H1 (cell line): ENCODE measurements at regions not wholly inside any gene's neighbourhood (a gene's known extent, or its start where the extent isn't known, plus 50 kb on each side); places are given as distances from the start of the nearest gene placed in this dataset.

Experiments
- CTCF ChIA-PET: fragments of 300-600 bp; sonication (Branson Sonifier 250); formaldehyde crosslinking; loops from one replicate; lab custom pipeline; 2021; ENCODE audit not compliant: partially characterized antibody; lab: Charles Lee
- POLR2A ChIA-PET: fragments of 300-600 bp; sonication (Branson Sonifier 250); formaldehyde crosslinking; loops from one replicate; lab custom pipeline; 2021; ENCODE audit warnings: inconsistent platforms; ENCODE audit not compliant: partially characterized antibody; lab: Charles Lee
- DNase-seq, 2 experiments: peaks; one replicate each; pipeline versions ENCODE4 v3.0.0 to v3.0.0-alpha.2; 2010 to 2022; ENCODE audit warnings: low spot score in 2 of 2, low read depth in 1 of 2, mixed read lengths in 1 of 2
- FAIRE-seq: peaks from 2 replicates; lab custom pipeline; 2011; peaks lifted over from hg19 to GRCh38; lab: Jason Lieb, UNC
- H2AFZ ChIP-seq: 2 replicates; pipeline ENCODE4 v1.8.1; 2012; ENCODE audit warnings: low read length, inconsistent platforms
- H2AK5ac ChIP-seq: 2 replicates; pipeline ENCODE4 v1.6.1; 2013; ENCODE audit warnings: low read depth, low read length
- H2BK120ac ChIP-seq: replicated peaks from 2 replicates; pipeline ENCODE3; 2013; ENCODE audit warnings: low read depth, low read length, inconsistent platforms
- H2BK12ac ChIP-seq: 2 replicates; pipeline ENCODE4 v1.6.1; 2013; ENCODE audit warnings: low read depth, low read length
- H2BK15ac ChIP-seq: 2 replicates; pipeline ENCODE4 v1.6.1; 2013; ENCODE audit warnings: low read length
- H2BK20ac ChIP-seq: 2 replicates; pipeline ENCODE4 v1.6.1; 2013; ENCODE audit warnings: low read length
- H2BK5ac ChIP-seq: 2 replicates; pipeline ENCODE4 v1.6.1; 2013; ENCODE audit warnings: low read depth, low read length
- H3K14ac ChIP-seq: 2 replicates; pipeline ENCODE4 v1.6.1; 2013; ENCODE audit warnings: inconsistent platforms; ENCODE audit not compliant: insufficient read length
- H3K18ac ChIP-seq: 2 replicates; pipeline ENCODE4 v1.6.1; 2013; ENCODE audit warnings: low read length; ENCODE audit errors: extremely low read depth
- H3K23ac ChIP-seq: 2 replicates; pipeline ENCODE4 v1.6.1; 2013; ENCODE audit warnings: inconsistent platforms; ENCODE audit not compliant: insufficient read length
- H3K23me2 ChIP-seq: 2 replicates; pipeline ENCODE4 v1.6.1; 2013; ENCODE audit warnings: low read depth, low read length
- H3K27ac ChIP-seq: 2 replicates; pipeline ENCODE4 v1.6.1; 2011; ENCODE audit warnings: low read depth, low read length, inconsistent platforms
- H3K27me3 ChIP-seq, 4 experiments: replicated peaks in 1 of 4; 1 replicate in 1 of 4; 2 replicates in 3 of 4; pipeline versions ENCODE4 v1.6.1 to v1.8.1; 2011 to 2013; ENCODE audit warnings: low read length in 3 of 4, mild to moderate bottlenecking in 3 of 4, inconsistent platforms in 2 of 4, mixed read lengths in 2 of 4, moderate library complexity in 1 of 4; ENCODE audit not compliant: control insufficient read depth in 3 of 4, insufficient read depth in 3 of 4; ENCODE audit errors: extremely low read depth in 1 of 4
- H3K36me3 ChIP-seq, 4 experiments: 2 replicates each; pipeline versions ENCODE4 v1.6.1 to v1.8.1; 2011 to 2013; ENCODE audit warnings: mild to moderate bottlenecking in 4 of 4, low read length in 3 of 4, moderate library complexity in 2 of 4, control low read depth in 1 of 4, inconsistent platforms in 1 of 4; ENCODE audit not compliant: insufficient read depth in 4 of 4, control insufficient read depth in 2 of 4
- H3K4ac ChIP-seq: replicated peaks from 2 replicates; pipeline ENCODE3; 2013; ENCODE audit warnings: low read length, low read depth, mixed read lengths, inconsistent platforms; ENCODE audit not compliant: insufficient read length
- H3K4me1 ChIP-seq, 4 experiments: replicated peaks in 1 of 4; 1 replicate in 1 of 4; 2 replicates in 3 of 4; pipeline versions ENCODE4 v1.6.1 to v1.8.1; 2011 to 2013; ENCODE audit warnings: low read length in 3 of 4, inconsistent platforms in 2 of 4, mixed read lengths in 1 of 4; ENCODE audit not compliant: insufficient read depth in 4 of 4, control insufficient read depth in 3 of 4
- H3K4me2 ChIP-seq, 2 experiments: 2 replicates each; pipeline versions ENCODE4 v1.6.1 to v1.8.1; 2011 to 2013; ENCODE audit warnings: low read depth in 2 of 2, low read length in 2 of 2, control low read depth in 1 of 2, inconsistent platforms in 1 of 2, mild to moderate bottlenecking in 1 of 2; ENCODE audit not compliant: insufficient read depth in 1 of 2
- H3K4me3 ChIP-seq, 4 experiments: fragments of 200-600, 300-600 bp in 1 of 4; sonication (generic), shearing (Covaris generic), sonication (Bioruptor Twin) in 1 of 4; 2 replicates each; pipeline versions ENCODE4 v1.5.1 to v1.8.1; 2011 to 2016; ENCODE audit warnings: low read length in 4 of 4, low read depth in 3 of 4, control low read depth in 2 of 4, inconsistent platforms in 2 of 4, mild to moderate bottlenecking in 2 of 4, mixed read lengths in 1 of 4, moderate library complexity in 1 of 4; ENCODE audit not compliant: insufficient read depth in 2 of 4; ENCODE audit errors: extremely low read depth in 1 of 4
- H3K56ac ChIP-seq: replicated peaks from 2 replicates; pipeline ENCODE3; 2013; ENCODE audit warnings: low read depth, mild to moderate bottlenecking, mixed read lengths, low read length, inconsistent platforms; ENCODE audit not compliant: insufficient read length
- H3K79me1 ChIP-seq: 2 replicates; pipeline ENCODE4 v1.6.1; 2013; ENCODE audit warnings: low read depth, low read length, control low read depth
- H3K79me2 ChIP-seq, 2 experiments: 2 replicates each; pipeline versions ENCODE4 v1.6.1 to v1.8.1; 2012 to 2013; ENCODE audit warnings: low read length in 2 of 2, mild to moderate bottlenecking in 2 of 2, inconsistent platforms in 1 of 2; ENCODE audit not compliant: insufficient read depth in 2 of 2, control insufficient read depth in 1 of 2
- H3K9ac ChIP-seq, 4 experiments: replicated peaks in 1 of 4; 1 replicate in 1 of 4; 2 replicates in 3 of 4; pipeline versions ENCODE4 v1.6.1 to v1.8.1; 2011 to 2013; ENCODE audit warnings: low read depth in 3 of 4, low read length in 3 of 4, control low read depth in 2 of 4, mild to moderate bottlenecking in 2 of 4, moderate library complexity in 2 of 4, inconsistent platforms in 1 of 4; ENCODE audit errors: extremely low read depth in 1 of 4
- H3K9me3 ChIP-seq, 2 experiments: 2 replicates each; pipeline versions ENCODE4 v1.6.1 to v1.8.1; 2012 to 2013; ENCODE audit warnings: mild to moderate bottlenecking in 2 of 2, moderate library complexity in 2 of 2, control low read depth in 1 of 2, inconsistent platforms in 1 of 2, low read depth in 1 of 2, low read length in 1 of 2, mixed read lengths in 1 of 2; ENCODE audit not compliant: insufficient read depth in 2 of 2
- H4K20me1 ChIP-seq, 2 experiments: replicated peaks in 1 of 2; 2 replicates each; pipeline versions ENCODE3 to v1.8.1; 2011 to 2013; ENCODE audit warnings: inconsistent platforms in 2 of 2, low read length in 2 of 2, mild to moderate bottlenecking in 1 of 2; ENCODE audit not compliant: insufficient read depth in 2 of 2, control insufficient read depth in 1 of 2
- H4K5ac ChIP-seq: 2 replicates; pipeline ENCODE4 v1.6.1; 2013; ENCODE audit warnings: low read length, low read depth, mixed read lengths, inconsistent platforms; ENCODE audit not compliant: insufficient read length
- H4K8ac ChIP-seq: 2 replicates; pipeline ENCODE4 v1.8.0; 2013; ENCODE audit warnings: mild to moderate bottlenecking, moderate library complexity, low read length, inconsistent platforms; ENCODE audit not compliant: insufficient read depth; ENCODE audit errors: extremely low read depth
- H4K91ac ChIP-seq: replicated peaks from 2 replicates; pipeline ENCODE3; 2013; ENCODE audit warnings: low read length, mixed read lengths, inconsistent platforms; ENCODE audit not compliant: insufficient read length
- RAD21 ChIP-seq, 2 experiments: IDR thresholded peaks in 1 of 2; conservative IDR thresholded peaks in 1 of 2; 2 replicates each; pipeline ENCODE4 v1.6.1; 2011; ENCODE audit warnings: low read depth in 2 of 2, low read length in 2 of 2, improper control_type of control experiment in 1 of 2, inconsistent platforms in 1 of 2, mild to moderate bottlenecking in 1 of 2, moderate library complexity in 1 of 2
- SIRT6 ChIP-seq: IDR thresholded peaks from one replicate; pipeline ENCODE4 v1.7.1; 2012; ENCODE audit warnings: low read length, inconsistent platforms
- SP4 ChIP-seq: IDR thresholded peaks from 2 replicates; pipeline ENCODE4 v1.6.1; 2012; ENCODE audit warnings: low read length, inconsistent platforms
- WGBS, 2 experiments: shearing (Covaris generic) in 1 of 2; methylation state at CpG; one replicate each; pipeline versions ENCODE4 v1.1.6 to v1.1.7; 2013 to 2015; ENCODE audit warnings: low lambda C conversion rate in 2 of 2, mixed read lengths in 2 of 2, inconsistent platforms in 1 of 2, low coverage in 1 of 2, missing lambda C conversion rate in 1 of 2; ENCODE audit not compliant: insufficient replicate concordance in 2 of 2, insufficient coverage in 1 of 2, insufficient read length in 1 of 2; ENCODE audit errors: extremely low coverage in 1 of 2, missing lambda C conversion rate in 1 of 2; 5-methylcytosine and 5-hydroxymethylcytosine counted together
- TF ChIP-seq, protein P1 (sequence below), 3 experiments: IDR thresholded peaks; 1 replicate in 2 of 3; 2 replicates in 1 of 3; pipeline versions ENCODE4 v1.5.1 to v1.6.1; 2011; ENCODE audit warnings: low read length in 3 of 3, mild to moderate bottlenecking in 3 of 3, inconsistent platforms in 2 of 3, low read depth in 1 of 3, moderate library complexity in 1 of 3; ENCODE audit not compliant: insufficient read depth in 1 of 3; ENCODE audit errors: control extremely low read depth in 1 of 3

DNA sequence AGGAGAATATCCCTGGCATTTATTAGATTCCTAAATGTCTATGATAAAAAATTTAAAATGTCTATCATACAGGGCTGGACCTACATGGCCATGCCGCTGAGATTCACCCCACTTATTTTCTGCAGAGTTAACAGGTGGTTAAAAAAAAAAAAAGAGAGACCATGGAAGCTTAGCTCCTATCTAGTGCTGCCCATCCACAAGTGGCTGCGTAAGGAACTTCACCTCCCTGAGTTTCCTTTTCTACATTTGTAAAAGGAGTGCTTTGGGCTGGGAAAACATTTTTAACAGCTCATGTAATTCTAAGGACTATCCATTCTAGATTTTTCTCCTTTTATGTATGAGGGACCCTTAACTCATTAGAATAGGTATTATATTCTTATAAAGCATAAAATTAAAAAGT, 534.1 kb downstream of the MMUT start:
- Histone ChIP-seq H2BK12ac (no peak overlapping the region), H3K27me3 (no peaks in the 10 kb centered on the region), H3K56ac (no peak overlapping the region), H2BK15ac (no peak overlapping the region), H3K23me2 (no peaks in the 10 kb centered on the region), H3K4ac (no peak overlapping the region), H4K8ac (no peak overlapping the region), H3K18ac (no peak overlapping the region), H2AK5ac (no peak overlapping the region), H3K23ac (no peak overlapping the region), H2BK20ac (no peak overlapping the region), H4K5ac (no peak overlapping the region), H2AFZ (no peak overlapping the region), H3K4me2 (no peak overlapping the region), H3K4me1 (0 out of 7 replicates have a peak, but pooled peaks cover 0 to 3% (median 0%) of the 10 kb centered on the region in 4 experiments), H3K36me3 (no peaks in the 10 kb centered on the region), H4K91ac (no peak overlapping the region), H3K79me2 (no peaks in the 10 kb centered on the region), H3K9me3 (no peaks in the 10 kb centered on the region), H4K20me1 (no peaks in the 10 kb centered on the region), H3K14ac (no peak overlapping the region), H2BK120ac (no peak overlapping the region), H3K79me1 (no peaks in the 10 kb centered on the region), H3K27ac (no peak overlapping the region), H2BK5ac (no peak overlapping the region), H3K9ac (no peak overlapping the region), H3K4me3 (no peak overlapping the region)
- POLR2A ChIA-PET: no interaction called here
- CTCF ChIA-PET: interaction anchor here (0.6 to 1.4 kb wide), 6 partner anchors 10 to 1938 kb away, joined by 3 to 6 read pairs (median 4); no protein-coding TSS in a partner anchor
- DNase-seq (no peak), FAIRE-seq (no peak)
- 68% methylated on average over 2 of the region's 2 CpGs; no CpG with 5 or more reads in 1 of the 2 experiments for WGBS, 2 experiments
- no peak for TF ChIP-seq SIRT6
- TF ChIP-seq, protein P1, sequence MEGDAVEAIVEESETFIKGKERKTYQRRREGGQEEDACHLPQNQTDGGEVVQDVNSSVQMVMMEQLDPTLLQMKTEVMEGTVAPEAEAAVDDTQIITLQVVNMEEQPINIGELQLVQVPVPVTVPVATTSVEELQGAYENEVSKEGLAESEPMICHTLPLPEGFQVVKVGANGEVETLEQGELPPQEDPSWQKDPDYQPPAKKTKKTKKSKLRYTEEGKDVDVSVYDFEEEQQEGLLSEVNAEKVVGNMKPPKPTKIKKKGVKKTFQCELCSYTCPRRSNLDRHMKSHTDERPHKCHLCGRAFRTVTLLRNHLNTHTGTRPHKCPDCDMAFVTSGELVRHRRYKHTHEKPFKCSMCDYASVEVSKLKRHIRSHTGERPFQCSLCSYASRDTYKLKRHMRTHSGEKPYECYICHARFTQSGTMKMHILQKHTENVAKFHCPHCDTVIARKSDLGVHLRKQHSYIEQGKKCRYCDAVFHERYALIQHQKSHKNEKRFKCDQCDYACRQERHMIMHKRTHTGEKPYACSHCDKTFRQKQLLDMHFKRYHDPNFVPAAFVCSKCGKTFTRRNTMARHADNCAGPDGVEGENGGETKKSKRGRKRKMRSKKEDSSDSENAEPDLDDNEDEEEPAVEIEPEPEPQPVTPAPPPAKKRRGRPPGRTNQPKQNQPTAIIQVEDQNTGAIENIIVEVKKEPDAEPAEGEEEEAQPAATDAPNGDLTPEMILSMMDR (IDR thresholded peaks at IDR 0.05; ENCODE audit: control extremely low read depth in 1 of 3, insufficient read depth in 1 of 3, low read depth in 1 of 3, low read length in 3 of 3): peak in 2 of 3 experiments; percentile 8 to 36; a peak in 1 of 4 replicates
- TF ChIP-seq SP4: no peak
- TF ChIP-seq RAD21 (IDR thresholded peaks at IDR 0.05 in 1 of 2, conservative IDR thresholded peaks at IDR 0.05 in 1 of 2; ENCODE audit: low read depth in 2 of 2, low read length in 2 of 2): peak; percentile 12 to 41; a peak in 3 of 4 replicates
